Vagina (tissue), 2 donors: ENCODE measurements at regions not wholly inside any gene's neighbourhood (a gene's known extent, or its start where the extent isn't known, plus 50 kb on each side); places are given as distances from the start of the nearest gene placed in this dataset.

Experiments used
- POLR2A ChIP-seq, 2 donors: fragments of 450-650 bp; IDR thresholded peaks; one replicate each; pipeline ENCODE4 v1.6.1; 2017; ENCODE audit warnings: antibody characterized with exemption in 2 of 2, mild to moderate bottlenecking in 2 of 2, moderate library complexity in 2 of 2
- TF ChIP-seq, protein P1 (sequence below), 3 experiments: fragments of 450-650 bp in 2 of 3; fragments of 200-600 bp in 1 of 3; sonication (generic) in 1 of 3; IDR thresholded peaks; one replicate each; pipeline ENCODE4 v1.5.1; 2017 to 2019; ENCODE audit warnings: antibody characterized with exemption in 3 of 3, mild to moderate bottlenecking in 2 of 3, moderate library complexity in 2 of 3

DNA sequence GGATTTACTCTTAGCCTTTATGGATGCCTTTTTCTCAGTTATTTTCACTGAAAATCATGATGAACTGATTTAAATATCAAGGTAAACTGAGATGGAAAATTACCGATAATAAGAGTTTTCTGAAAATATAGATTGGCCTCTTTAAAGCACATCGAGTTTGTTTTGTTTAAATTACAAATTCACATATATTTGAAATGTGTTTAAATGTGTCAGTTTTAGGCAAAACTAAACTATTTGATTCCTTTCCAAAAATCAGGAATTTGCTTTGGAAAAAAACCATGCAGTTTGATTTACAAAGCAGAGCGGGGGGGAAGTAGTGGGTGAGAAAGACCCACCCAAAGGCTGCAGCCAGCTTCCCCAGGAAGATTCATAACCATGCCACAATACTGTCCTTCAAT lies 52.0 kb upstream of the EML4 start:
- no peak for TF ChIP-seq POLR2A (IDR thresholded peaks at IDR 0.05)
- TF ChIP-seq, protein P1, sequence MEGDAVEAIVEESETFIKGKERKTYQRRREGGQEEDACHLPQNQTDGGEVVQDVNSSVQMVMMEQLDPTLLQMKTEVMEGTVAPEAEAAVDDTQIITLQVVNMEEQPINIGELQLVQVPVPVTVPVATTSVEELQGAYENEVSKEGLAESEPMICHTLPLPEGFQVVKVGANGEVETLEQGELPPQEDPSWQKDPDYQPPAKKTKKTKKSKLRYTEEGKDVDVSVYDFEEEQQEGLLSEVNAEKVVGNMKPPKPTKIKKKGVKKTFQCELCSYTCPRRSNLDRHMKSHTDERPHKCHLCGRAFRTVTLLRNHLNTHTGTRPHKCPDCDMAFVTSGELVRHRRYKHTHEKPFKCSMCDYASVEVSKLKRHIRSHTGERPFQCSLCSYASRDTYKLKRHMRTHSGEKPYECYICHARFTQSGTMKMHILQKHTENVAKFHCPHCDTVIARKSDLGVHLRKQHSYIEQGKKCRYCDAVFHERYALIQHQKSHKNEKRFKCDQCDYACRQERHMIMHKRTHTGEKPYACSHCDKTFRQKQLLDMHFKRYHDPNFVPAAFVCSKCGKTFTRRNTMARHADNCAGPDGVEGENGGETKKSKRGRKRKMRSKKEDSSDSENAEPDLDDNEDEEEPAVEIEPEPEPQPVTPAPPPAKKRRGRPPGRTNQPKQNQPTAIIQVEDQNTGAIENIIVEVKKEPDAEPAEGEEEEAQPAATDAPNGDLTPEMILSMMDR (IDR thresholded peaks at IDR 0.05), result no peak
